Astrocyte (in vitro differentiated cells and primary cell): ENCODE measurements at regions not wholly inside any gene's neighbourhood (a gene's known extent, or its start where the extent isn't known, plus 50 kb on each side); places are given as distances from the start of the nearest gene placed in this dataset.

Source experiments
- CTCF ChIP-seq: IDR thresholded peaks from 2 replicates; pipeline ENCODE4 v1.5.1; 2011; ENCODE audit warnings: low read depth, mild to moderate bottlenecking, inconsistent platforms, low read length, moderate library complexity; ENCODE audit not compliant: insufficient read depth
- EZH2 ChIP-seq: IDR thresholded peaks from 2 replicates; pipeline ENCODE4 v1.6.1; 2012; ENCODE audit warnings: mild to moderate bottlenecking, low read length, inconsistent platforms; ENCODE audit not compliant: insufficient read depth

- TF ChIP-seq CTCF (no peak), EZH2 (no peak)
Observed at GRCh38 chr17:72414032-72414396, 293.2 kb downstream of the SOX9 start.
